ENCODE measurements at regions not wholly inside any gene's neighbourhood (a gene's known extent, or its start where the extent isn't known, plus 50 kb on each side); places are given as distances from the start of the nearest gene placed in this dataset.
A peak's percentile ranks its signal among the peaks of the same experiment; 100 is the strongest.

- DNase-seq, result no peak
Measured at GRCh38 chr11:25990406-25990805, 341.5 kb upstream of the ANO3 start.

GRCh38 chr11:25991476-25991875 is 340.5 kb upstream of the ANO3 start:
- DNase-seq, result no peak

- DNase-seq, result no peak
Measured at GRCh38 chr11:25992294-25992693, 339.6 kb upstream of the ANO3 start.

GRCh38 chr11:25993016-25993415 is 338.9 kb upstream of the ANO3 start:
- DNase-seq, result no peak

GRCh38 chr11:26011474-26011873 is 320.5 kb upstream of the ANO3 start:
- DNase-seq, result no peak

DNA sequence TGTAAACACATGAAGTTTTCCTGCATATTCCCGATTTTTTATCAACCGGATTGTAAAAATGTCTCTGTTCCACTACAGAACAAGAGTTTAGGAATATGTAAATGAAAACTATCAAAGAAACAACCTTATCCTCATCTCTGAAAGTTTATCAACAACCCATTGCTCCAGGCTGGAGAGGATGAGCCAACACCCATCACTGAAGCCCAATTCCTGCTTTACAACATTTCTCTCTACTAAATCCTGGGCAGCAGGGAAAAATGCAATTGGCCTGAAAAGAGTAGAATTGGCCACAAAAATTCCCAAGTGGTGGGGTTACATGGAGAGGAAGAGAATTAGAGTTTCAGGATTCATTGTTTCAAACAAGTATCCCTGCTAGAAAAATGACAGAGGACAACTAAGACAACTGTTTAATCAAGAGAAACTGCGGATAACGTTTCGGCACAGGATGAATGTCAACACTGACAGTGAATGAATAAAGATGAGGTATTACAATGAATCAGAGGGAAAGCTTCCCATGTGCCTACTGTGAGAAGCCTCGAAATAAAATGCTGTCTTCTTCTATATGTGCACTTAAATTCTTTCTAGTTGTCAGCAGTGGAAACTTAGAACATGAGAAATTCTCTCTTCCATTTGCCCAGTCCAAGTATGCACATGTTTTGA is 317.3 kb upstream of the ANO3 start:
- no peak for DNase-seq

GRCh38 chr11:26017322-26017860 is 314.5 kb upstream of the ANO3 start:
- DNase-seq, result no peak

DNA sequence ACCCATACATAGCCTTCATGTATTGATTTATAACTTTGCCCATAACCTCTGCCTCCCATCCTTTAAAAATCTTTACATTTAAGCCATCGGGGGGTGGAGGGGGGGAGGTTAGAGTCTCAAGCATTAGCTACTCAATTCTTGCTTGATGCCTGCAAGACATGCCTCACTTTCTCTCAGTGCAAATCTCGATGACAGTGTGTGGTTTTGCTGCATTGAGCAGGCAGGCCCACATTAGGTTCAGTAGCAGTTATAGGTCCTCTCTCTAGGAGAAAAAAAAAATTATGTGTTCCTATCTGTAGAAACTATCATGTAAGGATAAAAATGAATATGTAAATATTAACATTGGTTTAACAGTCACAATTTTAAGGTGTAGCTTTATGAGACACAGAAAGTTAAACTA is 314.0 kb upstream of the ANO3 start:
- no peak for DNase-seq

DNA sequence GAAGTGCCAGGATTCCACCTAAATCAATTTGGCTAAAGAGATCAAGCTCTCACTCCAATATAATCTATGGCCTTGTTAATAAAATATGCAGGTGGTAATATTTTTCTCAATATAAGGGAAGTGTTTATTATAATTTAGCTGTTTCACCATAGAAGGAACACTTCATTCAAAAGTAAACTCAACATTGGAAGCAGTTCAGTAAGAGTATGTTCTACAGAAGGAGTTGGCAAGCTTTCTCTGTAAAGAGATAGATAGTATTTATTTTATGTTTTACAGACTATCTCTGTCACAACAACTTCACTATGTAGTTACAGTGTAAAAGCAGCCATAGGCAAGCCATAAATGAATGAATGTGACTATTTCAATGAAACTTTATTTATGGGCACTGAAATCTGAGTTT is 313.6 kb upstream of the ANO3 start:
- DNase-seq, result no peak

- no peak for DNase-seq
Measured at GRCh38 chr11:26019386-26019785, 312.5 kb upstream of the ANO3 start.

DNA sequence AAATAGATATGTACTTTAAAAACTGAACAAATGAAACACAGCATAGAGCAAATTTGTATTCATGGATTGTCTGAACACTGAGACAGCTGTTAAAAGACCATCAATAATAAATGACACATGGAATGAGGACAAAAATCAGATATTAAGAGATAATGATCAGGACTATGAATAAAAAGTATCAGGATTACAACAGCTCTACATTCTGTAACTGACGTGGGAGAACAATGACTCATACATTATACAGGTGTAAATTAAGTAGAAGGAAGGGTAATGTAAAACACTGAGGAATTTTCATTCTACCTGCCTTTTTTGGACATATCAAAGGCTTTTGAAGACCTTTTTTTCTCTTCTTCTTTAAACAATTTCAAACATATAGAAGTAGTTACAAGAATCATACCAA is 310.9 kb upstream of the ANO3 start:
- DNase-seq, result no peak

- no peak for DNase-seq
Measured at GRCh38 chr11:26023057-26023456, 308.9 kb upstream of the ANO3 start.

DNA sequence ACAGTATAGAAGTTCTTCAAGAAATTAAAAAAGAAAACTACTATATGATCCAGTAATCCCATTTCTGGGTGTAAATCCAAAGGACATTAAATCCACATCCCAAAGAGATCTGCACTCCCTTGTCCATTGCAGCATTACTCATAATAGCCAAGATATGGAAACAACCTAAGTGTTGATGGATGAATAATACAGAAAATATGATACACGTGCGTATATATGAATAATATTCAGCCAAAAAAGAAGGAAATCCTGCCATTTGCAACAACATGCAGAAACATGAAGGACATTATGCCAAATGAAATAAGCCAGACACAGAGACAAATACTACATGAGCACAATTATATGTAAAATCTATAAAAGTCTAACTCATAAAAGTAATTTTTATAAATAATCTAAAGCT is 306.3 kb upstream of the ANO3 start:
- DNase-seq, result peak; percentile 55

DNA sequence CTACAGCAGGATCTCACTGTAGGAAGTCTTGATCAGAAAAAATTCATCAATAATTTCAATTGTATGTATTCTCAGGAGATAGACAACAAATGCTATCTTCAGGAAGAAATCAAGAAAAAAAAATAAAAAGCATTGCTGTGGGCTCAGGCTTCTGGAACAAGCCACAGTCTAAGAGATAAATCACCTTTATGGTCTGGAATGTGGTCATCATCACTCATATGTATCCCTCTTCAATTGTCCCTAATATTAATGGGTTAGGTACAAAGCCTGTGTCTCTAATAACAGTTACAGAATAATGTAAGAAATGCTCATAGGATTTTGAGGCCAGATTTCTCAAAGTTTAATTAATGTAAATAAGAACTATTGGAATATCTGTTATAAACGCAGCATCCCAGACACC is 305.9 kb upstream of the ANO3 start:
- DNase-seq, result no peak

DNA sequence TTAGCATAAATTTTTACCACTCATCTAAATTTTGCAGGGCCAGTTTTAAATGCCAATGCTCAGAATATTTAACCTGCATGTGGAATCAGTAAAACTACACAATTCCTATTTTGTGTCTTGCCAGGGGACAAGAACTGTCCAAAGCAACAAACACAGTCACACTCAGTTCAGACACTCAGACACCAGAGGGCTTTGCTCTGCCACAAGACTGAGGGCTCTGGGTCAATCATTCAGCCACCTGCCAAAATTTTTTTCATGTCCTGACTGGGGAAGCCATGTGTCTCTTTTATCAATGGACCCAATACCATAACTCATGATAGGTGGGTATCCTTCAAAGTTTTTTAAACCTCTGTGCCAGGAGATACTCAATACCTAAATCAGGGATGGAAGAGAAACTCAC is 304.0 kb upstream of the ANO3 start:
- no peak for DNase-seq

- peak; percentile 80 for DNase-seq
Measured at GRCh38 chr11:26028393-26028911, 303.5 kb upstream of the ANO3 start.

DNA sequence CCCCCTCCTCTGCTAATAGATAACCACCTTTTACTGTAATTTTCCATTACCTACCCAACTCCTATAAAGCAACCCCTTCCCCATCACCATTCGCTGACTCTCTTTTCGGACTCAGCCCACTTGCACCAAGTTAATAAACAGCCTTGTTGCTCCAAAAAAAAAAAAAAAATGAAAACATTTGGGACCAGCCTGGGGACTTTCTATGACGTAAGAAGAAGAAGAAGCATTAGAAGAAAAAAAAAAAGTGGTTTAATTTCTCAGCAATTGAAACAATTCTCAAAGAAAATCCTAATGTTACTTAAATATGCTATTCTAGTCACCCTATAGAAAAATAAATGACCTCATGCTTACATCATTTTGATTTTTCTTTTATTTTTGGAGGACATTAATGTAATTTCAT is 301.5 kb upstream of the ANO3 start:
- no peak for DNase-seq

DNA sequence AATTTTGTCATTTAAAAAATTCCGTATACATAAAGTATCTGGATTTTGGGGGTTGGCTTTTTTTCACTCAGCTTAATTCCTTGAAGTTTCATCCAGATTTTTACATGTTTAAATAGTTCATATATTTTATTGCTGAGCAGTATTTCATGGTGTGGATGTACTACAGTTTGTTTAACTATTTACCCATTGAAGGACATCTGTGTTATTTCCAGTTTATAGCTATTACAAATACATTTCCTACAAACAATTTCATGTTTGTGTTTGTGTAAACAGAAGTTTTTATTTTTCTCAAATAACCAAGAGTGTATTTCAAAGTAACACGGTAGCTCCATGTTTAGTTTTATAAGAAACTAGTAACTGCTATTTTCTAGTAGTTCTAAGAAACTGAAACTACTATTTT is 299.7 kb upstream of the ANO3 start:
- no peak for DNase-seq

GRCh38 chr11:26035696-26036095 is 296.2 kb upstream of the ANO3 start:
- no peak for DNase-seq

DNA sequence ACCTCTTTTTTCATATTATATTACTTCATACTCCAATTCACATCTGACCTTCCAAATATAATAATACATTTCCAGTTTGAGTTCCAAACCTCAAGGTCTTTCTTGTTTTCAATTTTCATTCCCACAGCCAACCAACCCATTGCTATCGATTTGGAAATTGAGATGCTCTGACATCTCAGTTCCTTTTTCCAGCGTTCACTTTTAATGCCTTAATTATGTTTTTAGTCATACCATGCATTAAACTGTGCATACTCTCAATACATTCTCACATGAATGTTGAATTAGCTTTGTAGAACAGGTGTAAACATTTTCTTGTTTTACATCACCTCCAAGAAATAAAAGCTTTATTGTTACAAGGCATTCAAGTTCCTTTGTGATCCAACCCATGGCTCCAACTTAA is 294.2 kb upstream of the ANO3 start:
- no peak for DNase-seq

- DNase-seq, result no peak
Measured at GRCh38 chr11:26040339-26040738, 291.6 kb upstream of the ANO3 start.

- DNase-seq, result no peak
Measured at GRCh38 chr11:26042113-26042512, 289.8 kb upstream of the ANO3 start.

DNA sequence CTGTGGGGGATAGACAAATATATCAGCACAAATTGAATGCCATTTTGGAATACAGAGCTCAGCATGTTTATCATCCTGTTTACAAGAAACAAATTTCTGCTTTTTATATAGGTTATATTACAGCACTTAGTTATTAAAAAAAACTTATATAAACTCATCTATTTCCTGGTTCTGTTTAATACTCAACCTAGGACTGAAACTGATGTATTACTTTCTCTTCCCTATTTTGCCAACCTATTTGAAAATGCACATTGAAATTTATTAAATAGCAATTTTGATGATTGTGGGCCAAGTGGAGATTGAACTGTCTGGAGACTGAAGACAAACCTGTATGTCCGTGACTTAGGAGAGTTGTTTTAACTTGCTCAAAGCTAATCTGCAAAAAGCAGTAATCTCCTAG is 288.3 kb upstream of the ANO3 start:
- no peak for DNase-seq

DNA sequence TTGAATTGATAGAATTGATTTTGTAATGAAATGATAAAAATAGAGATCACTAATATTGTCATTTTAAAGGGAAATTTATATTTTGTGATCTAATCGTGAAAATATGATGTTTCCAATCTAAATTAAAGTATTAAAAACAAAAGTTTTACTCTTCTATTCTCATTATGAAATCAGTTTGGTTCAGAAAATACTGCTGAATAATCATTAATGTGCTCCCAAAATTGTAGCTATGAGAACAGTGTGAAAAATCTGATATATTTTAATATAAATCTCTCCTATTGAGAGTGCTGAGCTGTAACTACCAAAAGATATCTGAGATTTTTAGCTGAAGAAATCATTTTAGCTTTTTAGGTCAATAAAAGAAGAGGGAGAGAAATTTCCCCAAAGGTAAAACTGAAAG is 287.5 kb upstream of the ANO3 start:
- no peak for DNase-seq

DNA sequence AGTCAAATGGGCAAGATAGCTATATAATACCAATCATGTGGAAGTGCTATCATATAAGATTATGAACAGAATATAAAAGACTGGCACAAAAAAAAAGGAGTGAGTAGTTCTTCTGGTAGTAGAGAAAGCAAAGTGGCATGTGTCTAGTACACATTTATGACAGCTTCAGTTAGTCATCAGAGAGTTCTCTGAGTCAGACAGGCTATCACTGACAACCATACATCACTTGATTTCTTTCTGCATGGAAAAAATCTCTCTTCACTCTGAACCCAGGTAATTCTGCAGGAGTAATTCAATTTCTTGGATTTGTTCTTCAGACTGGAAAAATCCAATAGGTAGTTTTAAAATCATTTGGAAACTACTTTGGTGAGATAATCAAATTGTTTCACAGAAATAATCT is 286.8 kb upstream of the ANO3 start:
- peak; percentile 8 for DNase-seq

Data from fibroblast of skin of back (primary cell).